PFSK-1 (cell line): ENCODE measurements at regions not wholly inside any gene's neighbourhood (a gene's known extent, or its start where the extent isn't known, plus 50 kb on each side); places are given as distances from the start of the nearest gene placed in this dataset.

ENCODE experiments used
- FOXP2 ChIP-seq: optimal IDR thresholded peaks from 2 replicates; pipeline ENCODE3; 2011; ENCODE audit warnings: borderline replicate concordance, control low read depth, inconsistent platforms; ENCODE audit not compliant: insufficient read depth; ENCODE audit errors: extremely low read length, extremely low read depth
- POLR2AphosphoS5 ChIP-seq: IDR thresholded peaks from 2 replicates; pipeline ENCODE4 v1.6.1; 2012; ENCODE audit warnings: low read depth, mild to moderate bottlenecking, control low read depth, low read length, moderate library complexity
- SIN3A ChIP-seq: IDR thresholded peaks from 2 replicates; pipeline ENCODE4 v1.6.1; 2012; ENCODE audit warnings: mild to moderate bottlenecking, low read length, moderate library complexity, borderline replicate concordance; ENCODE audit not compliant: insufficient read depth
- TAF1 ChIP-seq: IDR thresholded peaks from 2 replicates; pipeline ENCODE4 v1.6.1; 2012; ENCODE audit warnings: low read length, control low read depth, borderline replicate concordance; ENCODE audit not compliant: insufficient read depth
- TF ChIP-seq, protein P1 (sequence below), 2 experiments: IDR thresholded peaks; 2 replicates each; pipeline versions ENCODE4 v1.6.1 to v1.8.0; 2011 to 2012; ENCODE audit warnings: low read depth in 2 of 2, low read length in 2 of 2, control low read depth in 1 of 2, inconsistent platforms in 1 of 2, mild to moderate bottlenecking in 1 of 2, moderate library complexity in 1 of 2; ENCODE audit not compliant: insufficient read depth in 1 of 2

DNA sequence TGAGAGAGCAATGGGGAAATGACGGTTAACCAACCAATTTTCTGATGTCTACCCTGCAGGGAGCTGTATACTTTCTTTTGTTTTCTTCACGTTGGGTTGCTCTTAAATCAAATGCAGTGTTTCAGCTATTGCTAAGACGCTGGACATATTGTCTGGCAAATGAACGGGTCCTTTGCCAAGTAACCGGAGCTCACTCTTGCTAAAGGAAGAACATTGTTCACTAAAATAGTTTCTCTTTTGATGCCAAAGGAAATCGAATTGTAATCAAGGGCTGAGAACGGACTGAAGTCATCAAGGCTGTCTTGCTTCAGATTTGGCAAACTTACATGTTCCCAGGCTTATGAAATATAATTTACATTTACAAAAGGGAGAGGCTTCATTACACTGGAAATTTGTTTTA lies 142.3 kb upstream of the ARGLU1 start:
- TF ChIP-seq SIN3A (no peak), POLR2AphosphoS5 (no peak), TAF1 (no peak), FOXP2 (no peak)
- TF ChIP-seq, protein P1, sequence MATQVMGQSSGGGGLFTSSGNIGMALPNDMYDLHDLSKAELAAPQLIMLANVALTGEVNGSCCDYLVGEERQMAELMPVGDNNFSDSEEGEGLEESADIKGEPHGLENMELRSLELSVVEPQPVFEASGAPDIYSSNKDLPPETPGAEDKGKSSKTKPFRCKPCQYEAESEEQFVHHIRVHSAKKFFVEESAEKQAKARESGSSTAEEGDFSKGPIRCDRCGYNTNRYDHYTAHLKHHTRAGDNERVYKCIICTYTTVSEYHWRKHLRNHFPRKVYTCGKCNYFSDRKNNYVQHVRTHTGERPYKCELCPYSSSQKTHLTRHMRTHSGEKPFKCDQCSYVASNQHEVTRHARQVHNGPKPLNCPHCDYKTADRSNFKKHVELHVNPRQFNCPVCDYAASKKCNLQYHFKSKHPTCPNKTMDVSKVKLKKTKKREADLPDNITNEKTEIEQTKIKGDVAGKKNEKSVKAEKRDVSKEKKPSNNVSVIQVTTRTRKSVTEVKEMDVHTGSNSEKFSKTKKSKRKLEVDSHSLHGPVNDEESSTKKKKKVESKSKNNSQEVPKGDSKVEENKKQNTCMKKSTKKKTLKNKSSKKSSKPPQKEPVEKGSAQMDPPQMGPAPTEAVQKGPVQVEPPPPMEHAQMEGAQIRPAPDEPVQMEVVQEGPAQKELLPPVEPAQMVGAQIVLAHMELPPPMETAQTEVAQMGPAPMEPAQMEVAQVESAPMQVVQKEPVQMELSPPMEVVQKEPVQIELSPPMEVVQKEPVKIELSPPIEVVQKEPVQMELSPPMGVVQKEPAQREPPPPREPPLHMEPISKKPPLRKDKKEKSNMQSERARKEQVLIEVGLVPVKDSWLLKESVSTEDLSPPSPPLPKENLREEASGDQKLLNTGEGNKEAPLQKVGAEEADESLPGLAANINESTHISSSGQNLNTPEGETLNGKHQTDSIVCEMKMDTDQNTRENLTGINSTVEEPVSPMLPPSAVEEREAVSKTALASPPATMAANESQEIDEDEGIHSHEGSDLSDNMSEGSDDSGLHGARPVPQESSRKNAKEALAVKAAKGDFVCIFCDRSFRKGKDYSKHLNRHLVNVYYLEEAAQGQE (IDR thresholded peaks at IDR 0.05; ENCODE audit: insufficient read depth in 1 of 2, low read depth in 2 of 2, low read length in 2 of 2) = no peak
